Left ventricle myocardium inferior (tissue), 1 donor: ENCODE measurements at regions not wholly inside any gene's neighbourhood (a gene's known extent, or its start where the extent isn't known, plus 50 kb on each side); places are given as distances from the start of the nearest gene placed in this dataset.

Experiments used
- DNase-seq: peaks from one replicate; pipeline ENCODE4 v3.0.0-alpha.2; 2020
- H3K27ac ChIP-seq: fragments of 200-600 bp; replicated peaks from 2 replicates; pipeline ENCODE4 v1.8.0; 2021
- H3K27me3 ChIP-seq: fragments of 200-600 bp; 2 replicates; pipeline ENCODE4 v1.8.0; 2021; ENCODE audit warnings: low read depth
- H3K36me3 ChIP-seq: fragments of 200-600 bp; 2 replicates; pipeline ENCODE4 v1.8.0; 2021
- H3K4me1 ChIP-seq: fragments of 200-600 bp; 2 replicates; pipeline ENCODE4 v1.8.0; 2021
- H3K4me3 ChIP-seq: fragments of 200-600 bp; 2 replicates; pipeline ENCODE4 v1.8.0; 2021; ENCODE audit warnings: mild to moderate bottlenecking, moderate library complexity
- H3K9me3 ChIP-seq: fragments of 200-600 bp; replicated peaks from 2 replicates; pipeline ENCODE4 v1.8.0; 2021
- intact Hi-C: fragments of 100-400 bp; cut with micrococcal nuclease; formaldehyde crosslinking; loops from one replicate; pipeline ENCODE4 v1.11.0; 2022
- TF ChIP-seq, protein P1 (sequence below): fragments of 200-600 bp; IDR thresholded peaks from 2 replicates; pipeline ENCODE4 v1.8.0; 2021; ENCODE audit warnings: antibody characterized with exemption, mild to moderate bottlenecking, borderline replicate concordance
- donor health status: DM: no; HTN: yes; CAD: no; lungs with severe emphysema.

- TF ChIP-seq, protein P1, sequence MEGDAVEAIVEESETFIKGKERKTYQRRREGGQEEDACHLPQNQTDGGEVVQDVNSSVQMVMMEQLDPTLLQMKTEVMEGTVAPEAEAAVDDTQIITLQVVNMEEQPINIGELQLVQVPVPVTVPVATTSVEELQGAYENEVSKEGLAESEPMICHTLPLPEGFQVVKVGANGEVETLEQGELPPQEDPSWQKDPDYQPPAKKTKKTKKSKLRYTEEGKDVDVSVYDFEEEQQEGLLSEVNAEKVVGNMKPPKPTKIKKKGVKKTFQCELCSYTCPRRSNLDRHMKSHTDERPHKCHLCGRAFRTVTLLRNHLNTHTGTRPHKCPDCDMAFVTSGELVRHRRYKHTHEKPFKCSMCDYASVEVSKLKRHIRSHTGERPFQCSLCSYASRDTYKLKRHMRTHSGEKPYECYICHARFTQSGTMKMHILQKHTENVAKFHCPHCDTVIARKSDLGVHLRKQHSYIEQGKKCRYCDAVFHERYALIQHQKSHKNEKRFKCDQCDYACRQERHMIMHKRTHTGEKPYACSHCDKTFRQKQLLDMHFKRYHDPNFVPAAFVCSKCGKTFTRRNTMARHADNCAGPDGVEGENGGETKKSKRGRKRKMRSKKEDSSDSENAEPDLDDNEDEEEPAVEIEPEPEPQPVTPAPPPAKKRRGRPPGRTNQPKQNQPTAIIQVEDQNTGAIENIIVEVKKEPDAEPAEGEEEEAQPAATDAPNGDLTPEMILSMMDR: no peak
- intact Hi-C loops: no loop called here
- Histone ChIP-seq H3K27ac (no peak overlapping the region), H3K36me3 (no peaks in the 10 kb centered on the region), H3K9me3 (no peaks in the 10 kb centered on the region), H3K27me3 (no peaks in the 10 kb centered on the region), H3K4me3 (no peak overlapping the region), H3K4me1 (peaks cover 6% of the 10 kb centered on the region)
- DNase-seq: no peak
These were observed 434.5 kb upstream of the RGMA start for GRCh38 chr15:93523481-93523880.

- Histone ChIP-seq H3K27ac (no peak overlapping the region), H3K27me3 (no peaks in the 10 kb centered on the region), H3K4me3 (no peak overlapping the region), H3K36me3 (no peaks in the 10 kb centered on the region), H3K9me3 (no peaks in the 10 kb centered on the region), H3K4me1 (peaks cover 8% of the 10 kb centered on the region)
- no peak for DNase-seq
- intact Hi-C loops: no loop called here
- TF ChIP-seq, protein P1: peak; percentile 24
These were observed 431.2 kb upstream of the RGMA start for GRCh38 chr15:93520206-93520605.

- DNase-seq: no peak
- no peaks in the 10 kb centered on the region for H3K36me3 ChIP-seq
- H3K27me3 ChIP-seq: no peaks in the 10 kb centered on the region
- TF ChIP-seq, protein P1: no peak
- no peak overlapping the region for H3K27ac ChIP-seq
- peaks cover 12% of the 10 kb centered on the region for H3K4me1 ChIP-seq
- H3K9me3 ChIP-seq: no peaks in the 10 kb centered on the region
- intact Hi-C loops: no loop called here
- H3K4me3 ChIP-seq: no peak overlapping the region
These were observed 430.6 kb upstream of the RGMA start for GRCh38 chr15:93519599-93519998.

DNA sequence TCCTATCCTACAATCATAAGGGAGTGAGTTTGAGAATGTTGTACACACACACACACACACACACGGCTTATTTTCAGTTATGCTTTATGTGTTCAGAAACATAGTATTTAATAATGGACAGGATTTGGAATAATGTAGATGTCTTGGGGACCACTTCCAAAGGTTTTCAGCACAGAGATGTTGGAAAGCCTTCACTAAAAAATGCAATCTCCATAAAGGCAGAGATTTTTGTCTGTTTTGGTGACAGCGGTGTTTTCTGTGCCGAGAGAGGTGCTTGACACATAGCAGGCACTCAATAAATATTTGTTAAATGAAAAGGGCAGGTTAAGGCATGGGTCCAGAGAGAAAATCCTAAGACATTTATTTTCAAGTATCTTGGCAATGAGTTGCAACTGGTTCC, 428.2 kb upstream of the RGMA start:
- H3K36me3 ChIP-seq: no peaks in the 10 kb centered on the region

DNA sequence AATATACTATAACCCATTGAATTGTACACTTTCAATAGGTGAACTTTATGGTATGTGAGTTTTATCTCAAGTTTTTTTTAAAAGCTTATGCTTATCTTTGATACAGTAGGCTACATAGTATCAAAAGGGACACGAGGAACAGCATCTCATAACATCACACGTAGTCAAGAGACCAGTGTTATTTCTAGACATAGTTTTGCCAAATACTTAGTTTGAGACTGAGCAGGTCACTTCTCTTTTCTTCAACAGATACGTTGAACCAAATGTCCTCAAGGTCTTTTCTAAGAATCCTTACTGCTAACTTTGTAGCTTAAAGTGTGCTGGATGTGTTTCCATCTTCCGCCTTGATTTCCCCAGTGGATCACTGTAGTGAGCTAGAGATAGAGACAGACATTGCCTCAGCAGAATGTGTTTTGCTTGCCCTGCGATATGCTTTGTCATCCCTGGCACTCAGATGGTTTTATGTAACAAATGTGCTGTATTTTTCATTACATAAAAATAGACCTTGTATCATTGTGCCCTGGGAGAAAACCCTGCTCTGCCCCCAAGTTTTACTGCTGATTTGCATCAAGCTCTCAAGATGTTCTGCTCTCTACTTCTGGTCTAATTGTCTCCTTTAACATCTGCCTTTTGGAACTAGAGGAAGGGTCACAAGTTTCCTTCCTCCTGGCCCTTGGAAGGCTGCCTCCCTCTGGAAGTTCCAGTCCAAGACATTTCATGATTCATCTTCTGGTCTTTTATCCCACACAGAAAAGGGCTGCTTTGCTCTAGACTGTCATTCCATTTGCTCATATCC, 426.4 kb upstream of the RGMA start:
- intact Hi-C loops: no loop called here
- no peaks in the 10 kb centered on the region for H3K36me3 ChIP-seq
- no peaks in the 10 kb centered on the region for H3K9me3 ChIP-seq
- H3K4me3 ChIP-seq: no peak overlapping the region
- TF ChIP-seq, protein P1: peak; percentile 23
- H3K27me3 ChIP-seq: no peaks in the 10 kb centered on the region
- H3K4me1 ChIP-seq: peaks cover 12% of the 10 kb centered on the region
- H3K27ac ChIP-seq: peak overlapping the region; percentile 42
- DNase-seq: peak; percentile 35

More for the DNA sequence above, 428.2 kb upstream of the RGMA start:
- no peak for DNase-seq
- intact Hi-C loops: no loop called here
- H3K4me3 ChIP-seq: no peak overlapping the region
- H3K27me3 ChIP-seq: no peaks in the 10 kb centered on the region
- TF ChIP-seq, protein P1: no peak
- no peak overlapping the region for H3K27ac ChIP-seq
- H3K9me3 ChIP-seq: no peaks in the 10 kb centered on the region
- peaks cover 12% of the 10 kb centered on the region for H3K4me1 ChIP-seq
